GM12891 (cell line): ENCODE measurements at regions not wholly inside any gene's neighbourhood (a gene's known extent, or its start where the extent isn't known, plus 50 kb on each side); places are given as distances from the start of the nearest gene placed in this dataset.

Source experiments
- POLR2A ChIP-seq: IDR thresholded peaks from 2 replicates; pipeline ENCODE4 v1.6.1; 2011; ENCODE audit warnings: low read depth, low read length, control low read depth
- POLR2AphosphoS5 ChIP-seq: IDR thresholded peaks from 2 replicates; pipeline ENCODE4 v1.6.1; 2011; ENCODE audit warnings: low read depth, low read length, control low read depth
- SPI1 ChIP-seq: IDR thresholded peaks from 2 replicates; pipeline ENCODE4 v1.6.1; 2011; ENCODE audit warnings: low read depth, low read length, control low read depth
- TAF1 ChIP-seq: IDR thresholded peaks from 2 replicates; pipeline ENCODE4 v1.6.1; 2011; ENCODE audit warnings: low read depth, low read length, control low read depth

DNA sequence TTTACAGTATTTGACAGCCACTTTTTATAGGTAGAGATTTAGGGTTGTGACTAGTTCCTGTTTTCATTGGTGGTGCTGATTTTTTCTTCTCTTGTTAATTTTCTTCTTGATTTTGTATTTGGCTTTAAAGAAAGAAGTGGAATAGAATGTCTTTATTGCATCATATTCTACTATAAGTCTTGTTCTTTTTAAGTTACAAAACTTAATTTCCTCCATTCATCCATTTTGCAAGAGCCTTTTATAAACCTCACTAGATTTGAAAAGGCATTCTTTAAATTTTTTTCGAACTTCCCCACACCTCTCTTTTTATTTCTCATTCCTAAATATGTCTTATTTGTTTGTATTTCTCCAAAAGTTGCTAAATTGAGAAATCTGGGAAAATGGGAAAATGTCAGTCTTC is 1368.6 kb upstream of the ADGRL4 start:
- no peak for TF ChIP-seq POLR2A
- no peak for TF ChIP-seq POLR2AphosphoS5
- TF ChIP-seq TAF1: no peak
- no peak for TF ChIP-seq SPI1
